RWPE2 (cell line): ENCODE measurements at regions not wholly inside any gene's neighbourhood (a gene's known extent, or its start where the extent isn't known, plus 50 kb on each side); places are given as distances from the start of the nearest gene placed in this dataset.

Experiments
- ATAC-seq: fragments of 200-7000 bp; cut with Tn5 transposase; 3 replicates; pipeline ENCODE4 v1.9.1; 2021; ENCODE audit warnings: low read depth
- DNase-seq: peaks from one replicate; pipeline ENCODE4 v3.0.0-alpha.2; 2020; ENCODE audit warnings: low spot score
- H3K27ac ChIP-seq: fragments of 450-650 bp; 2 replicates; pipeline ENCODE4 v1.5.1; 2017; ENCODE audit warnings: mild to moderate bottlenecking; ENCODE audit not compliant: poor library complexity, severe bottlenecking
- H3K27me3 ChIP-seq: fragments of 250-450 bp; sonication (Bioruptor Pico); 2 replicates; pipeline ENCODE4 v1.5.1; 2021; ENCODE audit warnings: mild to moderate bottlenecking, moderate library complexity; ENCODE audit not compliant: insufficient read depth, poor library complexity, severe bottlenecking
- H3K36me3 ChIP-seq: fragments of 250-450 bp; sonication (Bioruptor Pico); 2 replicates; pipeline ENCODE4 v1.5.1; 2020; ENCODE audit warnings: low read depth, mild to moderate bottlenecking, moderate library complexity
- H3K4me1 ChIP-seq: fragments of 250-450 bp; sonication (Bioruptor Pico); 2 replicates; pipeline ENCODE4 v1.5.1; 2021; ENCODE audit warnings: mild to moderate bottlenecking, moderate library complexity; ENCODE audit not compliant: insufficient read depth, poor library complexity, severe bottlenecking
- H3K4me3 ChIP-seq: fragments of 250-450 bp; sonication (Bioruptor Pico); 2 replicates; pipeline ENCODE4 v1.5.1; 2021; ENCODE audit warnings: mild to moderate bottlenecking, moderate library complexity; ENCODE audit not compliant: severe bottlenecking
- H3K9me3 ChIP-seq: fragments of 250-450 bp; sonication (Bioruptor Pico); 2 replicates; pipeline ENCODE4 v1.5.1; 2021; ENCODE audit warnings: mild to moderate bottlenecking, moderate library complexity; ENCODE audit not compliant: severe bottlenecking
- TF ChIP-seq, protein P1 (sequence below): fragments of 450-650 bp; IDR thresholded peaks from one replicate; pipeline ENCODE4 v1.5.1; 2017; ENCODE audit warnings: mild to moderate bottlenecking, moderate library complexity; ENCODE audit not compliant: poor library complexity, severe bottlenecking

DNA sequence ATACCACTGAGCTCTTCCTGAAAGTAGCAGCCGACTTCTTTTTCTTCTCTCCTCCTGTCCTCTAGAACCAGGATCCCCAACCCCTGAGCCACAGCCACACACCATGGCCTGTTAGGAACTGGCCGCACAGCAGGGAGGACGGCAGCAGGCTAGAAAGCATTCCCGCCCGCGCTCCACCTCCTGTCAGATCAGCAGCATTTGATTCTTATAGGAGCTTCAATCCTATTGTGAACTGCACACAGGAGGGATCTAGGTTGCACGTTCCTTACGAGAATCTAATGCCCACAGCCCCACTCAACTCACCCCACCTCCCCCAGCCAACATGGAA, 179.1 kb upstream of the SH3BP4 start:
- Histone ChIP-seq H3K4me1 (no peaks in the 10 kb centered on the region), H3K27me3 (no peaks in the 10 kb centered on the region), H3K9me3 (no peaks in the 10 kb centered on the region), H3K27ac (no peak overlapping the region), H3K4me3 (no peak overlapping the region), H3K36me3 (no peaks in the 10 kb centered on the region)
- DNase-seq (no peak), ATAC-seq (no peak)
- TF ChIP-seq, protein P1, sequence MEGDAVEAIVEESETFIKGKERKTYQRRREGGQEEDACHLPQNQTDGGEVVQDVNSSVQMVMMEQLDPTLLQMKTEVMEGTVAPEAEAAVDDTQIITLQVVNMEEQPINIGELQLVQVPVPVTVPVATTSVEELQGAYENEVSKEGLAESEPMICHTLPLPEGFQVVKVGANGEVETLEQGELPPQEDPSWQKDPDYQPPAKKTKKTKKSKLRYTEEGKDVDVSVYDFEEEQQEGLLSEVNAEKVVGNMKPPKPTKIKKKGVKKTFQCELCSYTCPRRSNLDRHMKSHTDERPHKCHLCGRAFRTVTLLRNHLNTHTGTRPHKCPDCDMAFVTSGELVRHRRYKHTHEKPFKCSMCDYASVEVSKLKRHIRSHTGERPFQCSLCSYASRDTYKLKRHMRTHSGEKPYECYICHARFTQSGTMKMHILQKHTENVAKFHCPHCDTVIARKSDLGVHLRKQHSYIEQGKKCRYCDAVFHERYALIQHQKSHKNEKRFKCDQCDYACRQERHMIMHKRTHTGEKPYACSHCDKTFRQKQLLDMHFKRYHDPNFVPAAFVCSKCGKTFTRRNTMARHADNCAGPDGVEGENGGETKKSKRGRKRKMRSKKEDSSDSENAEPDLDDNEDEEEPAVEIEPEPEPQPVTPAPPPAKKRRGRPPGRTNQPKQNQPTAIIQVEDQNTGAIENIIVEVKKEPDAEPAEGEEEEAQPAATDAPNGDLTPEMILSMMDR = no peak

DNA sequence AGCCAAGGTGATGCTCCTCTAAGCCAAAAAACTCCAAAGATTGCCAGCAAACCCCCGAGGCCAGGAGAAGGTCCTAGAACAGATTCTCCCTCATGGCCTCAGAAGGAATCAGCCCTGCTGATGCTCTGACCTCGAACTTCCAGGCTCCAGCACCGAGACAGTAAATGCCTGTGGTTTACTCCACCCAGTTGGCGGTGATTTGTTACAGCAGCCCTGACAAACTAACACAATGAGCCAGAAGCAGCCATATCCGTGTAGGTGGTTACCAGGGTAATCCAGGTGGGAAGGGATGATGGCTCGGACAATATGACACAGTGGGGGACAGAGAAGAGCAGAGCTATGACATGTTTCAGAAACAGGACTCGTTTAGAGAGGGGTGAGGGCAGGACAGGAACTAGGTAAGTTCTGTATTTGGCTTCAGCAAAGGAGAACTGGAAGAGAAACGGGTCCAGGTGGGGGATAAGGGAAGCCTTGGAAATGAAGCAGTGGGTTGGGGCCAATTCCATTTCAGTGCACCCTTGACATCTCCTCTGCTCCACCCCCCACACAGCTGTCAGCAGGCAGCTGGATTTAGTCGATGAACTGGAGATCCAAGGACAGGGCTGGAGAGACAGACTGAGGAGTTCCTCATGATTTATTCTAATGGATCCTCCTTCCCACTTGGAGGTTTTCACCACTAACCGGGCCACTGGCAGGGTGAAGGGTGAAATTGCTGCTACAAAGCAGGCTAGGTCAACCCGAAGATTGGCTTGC, 179.7 kb upstream of the SH3BP4 start:
- H3K36me3 ChIP-seq = no peaks in the 10 kb centered on the region
- H3K27me3 ChIP-seq = no peaks in the 10 kb centered on the region
- H3K27ac ChIP-seq = no peak overlapping the region
- TF ChIP-seq, protein P1 = no peak
- no peak overlapping the region for H3K4me3 ChIP-seq
- H3K9me3 ChIP-seq = no peaks in the 10 kb centered on the region
- DNase-seq (no peak), ATAC-seq (peak; percentile 76)
- no peaks in the 10 kb centered on the region for H3K4me1 ChIP-seq

DNA sequence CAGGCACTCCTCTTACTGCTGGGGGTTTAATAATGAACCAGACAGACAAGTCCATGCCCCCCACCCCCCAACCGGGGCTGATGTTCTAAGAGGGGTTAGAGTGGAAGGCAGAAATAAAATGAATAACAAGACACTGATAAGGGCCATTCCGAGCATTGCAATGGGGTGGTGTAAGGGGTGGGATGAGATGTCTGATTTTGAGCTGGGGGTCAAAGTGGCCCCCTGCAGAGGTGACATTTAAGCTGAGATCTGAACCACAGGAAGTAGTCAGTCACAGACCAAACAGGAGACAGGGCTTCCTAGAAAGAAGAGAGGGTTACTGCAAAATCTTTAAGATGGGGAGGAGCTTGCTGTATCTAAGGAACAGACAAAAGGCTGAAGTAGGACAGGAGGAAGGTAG, 180.6 kb upstream of the SH3BP4 start:
- DNase-seq (no peak), ATAC-seq (no peak)
- H3K27ac ChIP-seq = no peak overlapping the region
- H3K4me1 ChIP-seq = no peaks in the 10 kb centered on the region
- no peaks in the 10 kb centered on the region for H3K36me3 ChIP-seq
- H3K9me3 ChIP-seq = no peaks in the 10 kb centered on the region
- H3K27me3 ChIP-seq = no peaks in the 10 kb centered on the region
- no peak overlapping the region for H3K4me3 ChIP-seq
- TF ChIP-seq, protein P1 = no peak

DNA sequence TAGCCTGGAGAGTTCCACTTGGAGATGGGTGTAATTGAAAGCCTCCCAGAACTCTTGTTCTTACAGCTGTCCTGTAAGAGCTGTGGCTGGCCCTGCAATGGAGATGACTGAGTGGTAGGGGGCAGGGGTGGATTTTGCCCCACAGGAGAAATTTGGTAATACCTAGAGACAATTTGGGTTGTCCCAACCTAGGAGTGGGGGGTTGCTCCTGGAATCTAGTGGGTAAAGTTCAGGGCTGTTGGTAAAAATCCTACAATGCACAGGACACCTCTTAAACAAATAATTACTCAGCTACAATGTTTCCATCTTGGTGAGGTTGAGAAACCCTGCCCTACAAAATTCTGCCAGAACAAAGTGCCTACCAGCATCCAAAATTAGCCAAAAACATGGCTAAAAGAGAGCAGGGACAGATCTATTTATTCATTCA, 181.1 kb upstream of the SH3BP4 start:
- TF ChIP-seq, protein P1 = no peak
- ATAC-seq (no peak), DNase-seq (no peak)
- no peaks in the 10 kb centered on the region for H3K4me1 ChIP-seq
- H3K27me3 ChIP-seq = no peaks in the 10 kb centered on the region
- no peaks in the 10 kb centered on the region for H3K9me3 ChIP-seq
- no peak overlapping the region for H3K4me3 ChIP-seq
- no peak overlapping the region for H3K27ac ChIP-seq
- H3K36me3 ChIP-seq = no peaks in the 10 kb centered on the region

DNA sequence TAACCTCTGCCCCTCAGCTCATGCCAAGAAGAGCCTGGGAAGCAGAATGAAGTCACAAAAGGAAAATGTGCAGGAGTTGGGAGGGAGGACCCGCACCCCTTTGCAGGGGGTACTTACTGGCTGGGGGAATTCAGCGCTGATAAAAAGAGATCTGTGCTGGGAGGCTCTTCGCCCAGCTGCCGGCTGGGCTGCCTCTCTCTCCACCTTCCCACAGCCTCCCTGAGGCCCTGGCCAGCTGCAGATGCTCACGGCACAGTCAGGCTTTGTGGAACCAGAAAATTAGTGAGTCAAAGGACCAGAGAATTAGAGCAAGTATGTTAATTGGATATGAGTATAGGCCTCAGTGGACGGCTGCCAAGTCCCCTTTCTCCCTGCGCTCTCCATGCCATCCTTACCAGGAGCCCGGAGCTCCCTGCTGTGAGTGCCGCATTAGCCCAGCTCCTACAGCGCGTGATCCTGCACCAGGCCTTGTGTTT, 181.7 kb upstream of the SH3BP4 start:
- Histone ChIP-seq H3K27me3 (no peaks in the 10 kb centered on the region), H3K36me3 (no peaks in the 10 kb centered on the region), H3K4me3 (no peak overlapping the region), H3K4me1 (no peaks in the 10 kb centered on the region), H3K9me3 (no peaks in the 10 kb centered on the region), H3K27ac (no peak overlapping the region)
- DNase-seq (no peak), ATAC-seq (no peak)
- TF ChIP-seq, protein P1 = no peak
